A549 (cell line): ENCODE measurements at regions not wholly inside any gene's neighbourhood (a gene's known extent, or its start where the extent isn't known, plus 50 kb on each side); places are given as distances from the start of the nearest gene placed in this dataset.
A peak's percentile ranks its signal among the peaks of the same experiment; 100 is the strongest.

Experiments
- ATAC-seq, 2 experiments: fragments of 200-7000 bp in 1 of 2; fragments of >200 bp in 1 of 2; cut with Nextera tagmentation in 1 of 2; cut with Tn5 transposase in 1 of 2; 3 replicates each; pipeline versions ENCODE4 v1.8.0 to v1.9.1; 2018 to 2020; ENCODE audit warnings: mild to moderate bottlenecking in 1 of 2, moderate library complexity in 1 of 2
- CTCF ChIA-PET: fragments of 300-600 bp; sonication (Branson Sonifier 250); formaldehyde crosslinking; extraction: SDS; loops from one replicate; lab custom pipeline; 2021; ENCODE audit warnings: antibody characterized with exemption, inconsistent platforms; lab: Yijun Ruan, JAX
- POLR2A ChIA-PET: fragments of 350-600 bp; formaldehyde crosslinking; extraction: SDS; loops from one replicate; lab custom pipeline; 2021; ENCODE audit warnings: antibody characterized with exemption, inconsistent platforms; lab: Yijun Ruan, JAX
- DNase-seq, 2 experiments: peaks; one replicate each; pipeline versions ENCODE4 v3.0.0 to v3.0.0-alpha.2; 2011 to 2016; ENCODE audit warnings: low read depth in 1 of 2, low spot score in 1 of 2
- FAIRE-seq: peaks from 2 replicates; lab custom pipeline; 2011; peaks lifted over from hg19 to GRCh38; lab: Jason Lieb, UNC
- H3K27ac ChIP-seq, 2 experiments: fragments of >200 bp; sonication (Bioruptor Twin); formaldehyde crosslinking; 3 replicates each; pipeline ENCODE4 v1.5.1; 2016 to 2017
- H3K4me1 ChIP-seq: fragments of >200 bp; sonication (Bioruptor Twin); formaldehyde crosslinking; 3 replicates; pipeline ENCODE4 v1.6.1; 2016
- H3K4me2 ChIP-seq: fragments of >200 bp; sonication (Bioruptor Twin); formaldehyde crosslinking; 3 replicates; pipeline ENCODE4 v1.6.1; 2016
- H3K4me3 ChIP-seq: fragments of >200 bp; sonication (Bioruptor Twin); formaldehyde crosslinking; 3 replicates; pipeline ENCODE4 v1.5.1; 2016
- H3K9me3 ChIP-seq: fragments of >200 bp; sonication (Bioruptor Twin); formaldehyde crosslinking; 3 replicates; pipeline ENCODE4 v1.6.1; 2016
- CEBPB ChIP-seq, 2 experiments: fragments of >200 bp in 1 of 2; sonication (Bioruptor Twin) in 1 of 2; formaldehyde crosslinking in 1 of 2; IDR thresholded peaks; 2 replicates each; pipeline ENCODE4 v1.6.1; 2012 to 2016
- HEYL ChIP-seq: fragments of 250-450 bp; sonication (Bioruptor Pico); IDR thresholded peaks from 2 replicates; pipeline ENCODE4 v1.8.0; 2021; ENCODE audit warnings: mild to moderate bottlenecking, moderate library complexity
- HOXA7 ChIP-seq: fragments of 250-450 bp; sonication (Bioruptor Pico); IDR thresholded peaks from 2 replicates; pipeline ENCODE4 v1.5.0; 2020; ENCODE audit warnings: mild to moderate bottlenecking, moderate library complexity
- HOXB5 ChIP-seq: fragments of 250-450 bp; sonication (Bioruptor Pico); IDR thresholded peaks from 2 replicates; pipeline ENCODE4 v1.5.0; 2020; ENCODE audit warnings: mild to moderate bottlenecking, moderate library complexity
- JUN ChIP-seq, 2 experiments: fragments of >200 bp; sonication (Bioruptor Twin); formaldehyde crosslinking; IDR thresholded peaks; 2 replicates in 1 of 2; 3 replicates in 1 of 2; pipeline ENCODE4 v1.6.1; 2016 to 2017
- JUNB ChIP-seq: fragments of >200 bp; sonication (Bioruptor Twin); formaldehyde crosslinking; IDR thresholded peaks from 2 replicates; pipeline ENCODE4 v1.6.1; 2016
- KDM5A ChIP-seq: fragments of 200-600 bp; sonication (generic); IDR thresholded peaks from 2 replicates; pipeline ENCODE4 v1.6.1; 2016; ENCODE audit warnings: antibody characterized with exemption, mild to moderate bottlenecking
- MYC ChIP-seq: IDR thresholded peaks from 2 replicates; pipeline ENCODE4 v1.6.1; 2012; ENCODE audit warnings: mild to moderate bottlenecking, inconsistent platforms, low read length, improper control_type of control experiment, borderline replicate concordance
- RAD21 ChIP-seq, 2 experiments: fragments of >200 bp in 1 of 2; sonication (Bioruptor Twin) in 1 of 2; formaldehyde crosslinking in 1 of 2; IDR thresholded peaks in 1 of 2; conservative IDR thresholded peaks in 1 of 2; 2 replicates in 1 of 2; 3 replicates in 1 of 2; pipeline ENCODE4 v1.6.1; 2012 to 2018; ENCODE audit warnings: inconsistent platforms in 1 of 2
- RCOR1 ChIP-seq: fragments of 150-350 bp; IDR thresholded peaks from 2 replicates; pipeline ENCODE4 v1.6.1; 2014; ENCODE audit warnings: antibody characterized with exemption, low read length, low read depth
- RNF2 ChIP-seq: fragments of 200-600 bp; sonication (generic); IDR thresholded peaks from 2 replicates; pipeline ENCODE4 v1.6.1; 2016; ENCODE audit warnings: low read depth, mild to moderate bottlenecking, antibody characterized with exemption, moderate library complexity, borderline replicate concordance
- ZNF302 ChIP-seq: fragments of 250-450 bp; sonication (Bioruptor Pico); IDR thresholded peaks from 2 replicates; pipeline ENCODE4 v1.9.0; 2021; ENCODE audit warnings: inconsistent platforms, mild to moderate bottlenecking, moderate library complexity
- ZSCAN20 ChIP-seq: fragments of 250-450 bp; sonication (Bioruptor Pico); IDR thresholded peaks from 2 replicates; pipeline ENCODE4 v1.8.0; 2022; ENCODE audit warnings: mild to moderate bottlenecking, moderate library complexity
- WGBS: methylation state at CpG from one replicate; pipeline ENCODE4 v1.1.6; 2017; ENCODE audit errors: missing lambda C conversion rate; 5-methylcytosine and 5-hydroxymethylcytosine counted together
- TF ChIP-seq, protein P1 (sequence below): fragments of >200 bp; sonication (Bioruptor Twin); formaldehyde crosslinking; IDR thresholded peaks from 3 replicates; pipeline ENCODE4 v1.5.1; 2016
- TF ChIP-seq, protein P2 (sequence below): IDR thresholded peaks from 2 replicates; pipeline ENCODE4 v1.6.1; 2012
- TF ChIP-seq, protein P3 (sequence below): fragments of 250-450 bp; sonication (Bioruptor Pico); IDR thresholded peaks from 2 replicates; pipeline ENCODE4 v1.5.0; 2021; ENCODE audit warnings: mild to moderate bottlenecking, moderate library complexity, borderline replicate concordance

DNA sequence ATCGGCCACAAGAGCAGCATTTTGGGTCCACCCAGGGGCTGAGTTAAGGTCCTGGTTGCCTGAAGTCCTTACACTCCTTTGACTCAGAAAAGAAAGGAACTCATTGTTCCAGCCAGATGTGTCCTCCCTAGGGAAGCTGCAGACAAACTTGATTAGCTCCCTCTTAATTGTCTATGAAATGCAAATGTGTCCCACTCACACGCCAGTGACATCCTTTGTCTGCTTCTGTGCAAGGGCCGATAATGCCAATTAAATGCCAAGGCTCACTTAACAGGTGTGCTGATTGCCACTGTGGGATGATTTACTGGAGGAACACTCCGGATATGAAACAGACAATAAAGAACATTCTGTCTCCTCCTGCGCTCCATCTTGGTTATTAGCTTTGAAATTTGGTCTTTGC lies 332.9 kb upstream of the CPEB2 start:
- WGBS: 83% methylated on average over 5 of the region's 5 CpGs
- DNase-seq (no peak), ATAC-seq (no peak), FAIRE-seq (no peak)
- CTCF ChIA-PET: no interaction called here
- POLR2A ChIA-PET: no interaction called here
- Histone ChIP-seq H3K27ac (peak overlapping the region in 1 of 2 experiments; percentile 49; a peak in 1 of 6 replicates), H3K4me3 (no peak overlapping the region), H3K4me1 (peaks cover 11% of the 10 kb centered on the region), H3K4me2 (no peak overlapping the region), H3K9me3 (peaks cover 17% of the 10 kb centered on the region; the same call in 1 of the 3 replicates)
- TF ChIP-seq HEYL (CRISPR knock-in tag) (no peak), ZSCAN20 (CRISPR knock-in tag) (no peak), MYC (no peak), ZNF302 (CRISPR knock-in tag) (no peak)

DNA sequence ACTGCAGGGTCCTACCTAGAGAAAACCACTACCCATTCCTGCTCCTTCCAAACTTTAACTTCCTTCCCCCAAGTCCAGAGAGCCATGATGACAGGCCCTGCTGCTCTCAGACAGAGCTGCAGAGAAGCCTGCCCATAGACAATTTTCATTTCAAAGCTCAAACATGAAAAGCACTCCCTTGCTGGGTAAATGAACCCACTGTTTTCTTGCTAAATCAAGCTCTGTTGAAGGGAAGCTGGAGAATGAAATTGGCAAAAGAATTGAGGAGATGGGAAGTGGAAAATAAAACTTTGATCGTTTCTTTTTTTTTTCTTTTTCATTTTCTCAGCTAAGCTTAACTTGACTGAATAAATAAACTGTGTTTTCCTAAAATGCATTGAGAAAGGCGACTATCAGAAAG lies 331.1 kb upstream of the CPEB2 start:
- Histone ChIP-seq H3K27ac (no peak overlapping the region), H3K4me1 (peaks cover 11% of the 10 kb centered on the region), H3K4me3 (no peak overlapping the region), H3K4me2 (no peak overlapping the region), H3K9me3 (peaks cover 17% of the 10 kb centered on the region; the same call in 1 of the 3 replicates)
- FAIRE-seq (no peak), DNase-seq (no peak), ATAC-seq (no peak)
- POLR2A ChIA-PET: no interaction called here
- CTCF ChIA-PET: interaction anchor here (0.6 kb wide), 1 partner anchor 9 kb away, joined by 4 read pairs; no protein-coding TSS in a partner anchor
- 69% methylated on average over 2 of the region's 2 CpGs for WGBS
- TF ChIP-seq HOXA7 (CRISPR knock-in tag) (no peak), RCOR1 (no peak), KDM5A (no peak), CEBPB (IDR thresholded peaks at IDR 0.05) (no peak), HOXB5 (CRISPR knock-in tag) (no peak), JUNB (no peak), RAD21 (conservative IDR thresholded peaks at IDR 0.05 in 1 of 2, IDR thresholded peaks at IDR 0.05 in 1 of 2) (no peak), JUN (IDR thresholded peaks at IDR 0.05) (no peak)
- TF ChIP-seq, protein P1, sequence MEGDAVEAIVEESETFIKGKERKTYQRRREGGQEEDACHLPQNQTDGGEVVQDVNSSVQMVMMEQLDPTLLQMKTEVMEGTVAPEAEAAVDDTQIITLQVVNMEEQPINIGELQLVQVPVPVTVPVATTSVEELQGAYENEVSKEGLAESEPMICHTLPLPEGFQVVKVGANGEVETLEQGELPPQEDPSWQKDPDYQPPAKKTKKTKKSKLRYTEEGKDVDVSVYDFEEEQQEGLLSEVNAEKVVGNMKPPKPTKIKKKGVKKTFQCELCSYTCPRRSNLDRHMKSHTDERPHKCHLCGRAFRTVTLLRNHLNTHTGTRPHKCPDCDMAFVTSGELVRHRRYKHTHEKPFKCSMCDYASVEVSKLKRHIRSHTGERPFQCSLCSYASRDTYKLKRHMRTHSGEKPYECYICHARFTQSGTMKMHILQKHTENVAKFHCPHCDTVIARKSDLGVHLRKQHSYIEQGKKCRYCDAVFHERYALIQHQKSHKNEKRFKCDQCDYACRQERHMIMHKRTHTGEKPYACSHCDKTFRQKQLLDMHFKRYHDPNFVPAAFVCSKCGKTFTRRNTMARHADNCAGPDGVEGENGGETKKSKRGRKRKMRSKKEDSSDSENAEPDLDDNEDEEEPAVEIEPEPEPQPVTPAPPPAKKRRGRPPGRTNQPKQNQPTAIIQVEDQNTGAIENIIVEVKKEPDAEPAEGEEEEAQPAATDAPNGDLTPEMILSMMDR: no peak
- TF ChIP-seq, protein P2, sequence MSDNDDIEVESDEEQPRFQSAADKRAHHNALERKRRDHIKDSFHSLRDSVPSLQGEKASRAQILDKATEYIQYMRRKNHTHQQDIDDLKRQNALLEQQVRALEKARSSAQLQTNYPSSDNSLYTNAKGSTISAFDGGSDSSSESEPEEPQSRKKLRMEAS: no peak
- TF ChIP-seq, protein P3, sequence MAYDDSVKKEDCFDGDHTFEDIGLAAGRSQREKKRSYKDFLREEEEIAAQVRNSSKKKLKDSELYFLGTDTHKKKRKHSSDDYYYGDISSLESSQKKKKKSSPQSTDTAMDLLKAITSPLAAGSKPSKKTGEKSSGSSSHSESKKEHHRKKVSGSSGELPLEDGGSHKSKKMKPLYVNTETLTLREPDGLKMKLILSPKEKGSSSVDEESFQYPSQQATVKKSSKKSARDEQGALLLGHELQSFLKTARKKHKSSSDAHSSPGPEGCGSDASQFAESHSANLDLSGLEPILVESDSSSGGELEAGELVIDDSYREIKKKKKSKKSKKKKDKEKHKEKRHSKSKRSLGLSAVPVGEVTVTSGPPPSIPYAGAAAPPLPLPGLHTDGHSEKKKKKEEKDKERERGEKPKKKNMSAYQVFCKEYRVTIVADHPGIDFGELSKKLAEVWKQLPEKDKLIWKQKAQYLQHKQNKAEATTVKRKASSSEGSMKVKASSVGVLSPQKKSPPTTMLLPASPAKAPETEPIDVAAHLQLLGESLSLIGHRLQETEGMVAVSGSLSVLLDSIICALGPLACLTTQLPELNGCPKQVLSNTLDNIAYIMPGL (CRISPR knock-in tag): no peak

DNA sequence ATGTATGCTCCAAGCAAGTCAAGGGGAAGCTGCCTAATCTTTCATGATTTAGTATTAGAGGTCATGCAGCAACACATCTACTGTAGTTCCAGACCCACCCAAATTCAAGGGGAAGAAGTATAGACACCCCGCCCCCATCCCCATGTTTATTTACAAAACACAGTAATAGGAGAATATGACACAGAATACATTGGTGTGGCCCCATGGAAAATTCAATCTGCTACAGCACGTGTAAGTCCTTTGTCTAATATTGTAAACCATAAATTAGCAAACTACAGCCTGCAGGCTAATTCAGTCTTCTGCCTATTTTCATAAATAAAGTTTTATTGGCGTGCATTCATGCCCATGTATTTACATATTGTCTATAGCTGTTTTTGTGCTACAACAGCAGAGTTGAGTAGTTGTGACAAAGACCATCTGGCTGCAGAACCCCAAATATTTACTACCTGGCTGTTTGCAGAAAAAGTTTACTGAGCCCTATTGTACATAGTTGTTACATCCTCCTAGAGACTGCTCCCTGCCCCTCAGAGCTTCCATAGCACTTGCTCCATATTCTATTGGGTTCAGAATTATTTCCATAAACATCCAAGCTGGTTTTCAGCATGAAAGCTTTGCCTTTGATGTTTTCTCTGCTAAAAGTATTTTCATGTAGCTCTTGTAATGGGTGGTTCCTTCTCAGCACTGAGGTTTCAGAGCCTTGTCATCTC lies 326.8 kb upstream of the CPEB2 start:
- no peak overlapping the region for H3K4me3 ChIP-seq
- H3K27ac ChIP-seq: no peak overlapping the region
- CTCF ChIA-PET: no interaction called here
- TF ChIP-seq RNF2: no peak
- TF ChIP-seq, all 56 proteins: peak for 0
- Histone ChIP-seq H3K4me1 (no peaks in the 10 kb centered on the region), H3K9me3 (0 out of 3 replicates have a peak, but pooled peaks cover 8% of the 10 kb centered on the region), H3K4me2 (no peak overlapping the region)
- POLR2A ChIA-PET: no interaction called here
- ATAC-seq (no peak), DNase-seq (no peak), FAIRE-seq (no peak)
- WGBS: 43% methylated on average over 3 of the region's 3 CpGs
